ENCODE measurements at regions not wholly inside any gene's neighbourhood (a gene's known extent, or its start where the extent isn't known, plus 50 kb on each side); places are given as distances from the start of the nearest gene placed in this dataset.
"Not testable (repeated sequence)": the region's sequence is repeated elsewhere in the genome, so short reads cannot be mapped to it uniquely, and the experiment has no call there.

DNA sequence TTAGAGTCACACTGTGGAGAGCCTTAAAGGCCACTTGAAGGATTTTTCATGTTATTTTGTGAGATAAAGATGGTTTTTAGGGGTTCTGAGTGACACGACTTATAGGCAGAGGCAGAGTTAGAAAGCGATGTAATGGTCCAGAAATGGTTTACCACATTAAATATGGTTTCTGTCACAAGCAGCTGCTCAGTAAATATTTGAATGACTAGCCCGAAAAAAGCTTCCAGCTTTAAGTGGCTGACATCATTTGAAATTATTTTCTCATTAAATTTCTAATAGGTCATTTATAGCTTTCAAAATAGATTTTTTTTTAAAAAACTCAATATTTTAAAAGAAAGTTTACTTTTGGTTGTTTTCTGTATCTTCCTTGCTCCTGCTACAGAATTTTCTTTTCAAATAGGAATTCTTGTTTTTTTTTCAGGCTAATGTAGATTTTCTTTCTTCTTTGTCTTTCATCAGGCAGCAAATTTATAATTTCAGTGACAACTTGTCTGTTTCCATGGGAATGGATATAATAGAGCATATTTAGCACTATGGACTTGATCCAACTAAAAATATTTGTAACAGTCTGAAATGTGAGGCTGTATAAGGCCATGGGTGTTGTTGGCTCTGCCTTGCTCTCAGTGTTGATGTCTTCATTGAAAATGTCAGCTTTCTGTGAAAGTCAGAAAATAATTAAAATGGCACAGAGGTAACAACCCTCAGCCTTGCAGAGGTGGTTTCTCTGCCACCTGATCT is 700.0 kb downstream of the TMTC2 start:
- no peak for DNase-seq (ENCODE audit: low read depth, low spot score)

GRCh38 chr12:83378186-83378727 is 691.6 kb downstream of the TMTC2 start:
- DNase-seq (ENCODE audit: low read depth, low spot score), result no peak

GRCh38 chr12:83365317-83365716 is 678.6 kb downstream of the TMTC2 start:
- no peak for DNase-seq (ENCODE audit: low read depth, low spot score)

- DNase-seq (ENCODE audit: low read depth, low spot score), result no peak
Measured at GRCh38 chr12:83361475-83361874, 674.8 kb downstream of the TMTC2 start.

- no peak for DNase-seq (ENCODE audit: low read depth, low spot score)
Measured at GRCh38 chr12:83361071-83361470, 674.4 kb downstream of the TMTC2 start.

DNA sequence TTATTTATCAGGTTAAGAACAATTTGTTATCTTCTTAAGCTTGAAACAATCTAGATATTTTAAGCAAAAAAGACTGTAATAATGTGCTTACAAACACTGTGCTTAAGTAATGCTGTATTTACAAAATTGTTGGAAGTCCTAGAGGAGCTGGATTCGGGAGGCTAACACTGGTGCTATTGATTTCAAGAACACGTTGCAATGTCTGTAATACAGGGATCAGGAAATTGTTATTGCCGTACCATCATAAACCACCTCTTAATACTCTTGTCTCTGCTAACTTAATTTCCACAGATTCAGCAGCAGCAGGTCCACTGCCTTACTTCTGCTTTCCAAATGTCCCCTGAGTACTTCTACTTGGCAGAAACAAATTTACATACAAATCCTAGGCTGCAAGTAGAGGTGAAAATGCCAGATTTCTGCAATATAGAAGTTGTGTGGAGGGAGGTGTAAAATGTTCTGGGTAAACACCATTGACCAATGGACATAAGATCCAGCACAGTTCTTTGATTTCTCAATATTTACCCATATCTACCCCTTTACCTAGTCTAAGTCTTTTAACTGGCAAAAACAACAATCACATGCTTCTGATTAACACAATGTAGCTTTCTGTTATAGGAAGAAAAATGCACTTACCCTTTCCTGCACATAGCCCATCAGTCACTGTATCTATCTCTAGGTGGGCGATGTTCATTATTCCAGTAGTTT is 663.4 kb downstream of the TMTC2 start:
- no peak for DNase-seq (ENCODE audit: low read depth, low spot score)

DNA sequence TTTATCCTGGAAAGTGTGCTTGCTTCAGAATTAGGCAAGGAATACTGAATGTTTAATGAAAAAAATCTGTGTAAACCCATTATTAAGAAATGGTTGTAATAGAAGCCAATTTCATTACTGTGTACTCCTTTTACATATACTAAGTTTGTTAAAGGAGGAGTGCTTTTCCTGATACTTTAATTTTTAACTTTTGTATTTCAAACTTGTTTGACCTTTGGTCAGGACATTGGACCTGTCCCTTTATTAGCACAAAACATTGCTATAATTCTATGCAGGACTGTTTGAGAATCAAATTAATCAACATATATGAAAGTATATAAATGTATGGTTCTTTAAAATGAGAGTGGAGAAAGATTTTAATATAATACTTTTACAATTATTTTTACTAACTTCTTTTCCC is 659.6 kb downstream of the TMTC2 start:
- no peak for DNase-seq (ENCODE audit: low read depth, low spot score)

DNA sequence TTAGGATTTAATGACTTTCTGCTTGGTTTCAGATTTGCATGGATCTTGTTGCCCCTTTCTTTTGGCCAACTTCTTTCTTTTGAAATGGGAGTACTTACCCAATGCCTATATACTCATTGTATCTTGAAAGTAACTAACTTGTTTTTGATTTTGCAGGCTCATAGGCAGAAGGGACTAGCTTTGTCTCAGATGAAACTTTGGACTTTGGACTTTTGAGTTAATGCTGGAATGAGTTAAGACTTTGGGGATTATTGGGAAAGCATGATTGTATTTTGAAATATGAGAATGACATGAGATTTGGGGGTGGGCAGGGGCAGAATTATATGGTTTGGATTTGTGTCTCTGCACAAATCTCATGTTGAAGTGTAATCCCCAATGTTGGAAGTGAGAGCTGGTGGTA is 657.1 kb downstream of the TMTC2 start:
- no peak for DNase-seq (ENCODE audit: low read depth, low spot score)

DNA sequence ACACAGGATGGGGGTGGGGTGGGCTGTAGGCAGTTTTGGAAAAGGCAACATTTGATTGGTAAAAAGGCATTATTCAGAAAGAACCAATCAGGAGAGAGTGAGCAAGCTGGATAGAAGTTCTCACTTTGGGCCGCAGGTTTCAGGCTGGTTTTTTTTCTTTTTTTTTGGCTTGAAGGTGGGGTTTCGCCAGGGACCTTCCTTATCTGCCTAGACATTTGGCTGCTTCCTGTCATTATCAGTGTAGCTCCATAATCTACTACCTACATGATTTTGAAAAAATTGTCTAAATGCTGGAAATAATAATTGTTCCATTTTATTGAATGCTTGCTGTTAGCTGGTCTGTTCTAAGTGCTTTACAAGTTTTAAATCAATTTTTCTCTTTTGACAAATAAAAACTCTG is 649.0 kb downstream of the TMTC2 start:
- no peak for DNase-seq (ENCODE audit: low read depth, low spot score)

DNA sequence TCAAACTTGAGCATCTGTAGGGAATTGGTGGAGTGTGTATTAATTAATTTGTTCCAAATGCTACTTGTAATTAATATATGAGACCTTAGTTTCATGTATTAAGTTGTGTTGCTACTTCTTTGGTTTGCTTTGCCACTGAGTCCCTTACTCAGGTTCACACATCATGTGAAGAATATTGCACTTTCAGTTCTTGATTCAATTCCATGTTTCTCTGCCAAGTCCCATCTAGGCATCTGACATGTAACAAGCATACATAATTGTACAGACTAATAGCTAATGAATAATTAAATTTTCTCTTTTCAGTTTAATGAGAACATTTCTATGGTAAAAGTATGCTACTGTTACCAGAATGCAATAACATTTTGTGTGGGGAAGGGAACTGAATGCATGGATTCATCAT is 640.0 kb downstream of the TMTC2 start:
- DNase-seq (ENCODE audit: low read depth, low spot score), result no peak

- DNase-seq (ENCODE audit: low read depth, low spot score), result no peak
Measured at GRCh38 chr12:83323866-83324265, 637.2 kb downstream of the TMTC2 start.

DNA sequence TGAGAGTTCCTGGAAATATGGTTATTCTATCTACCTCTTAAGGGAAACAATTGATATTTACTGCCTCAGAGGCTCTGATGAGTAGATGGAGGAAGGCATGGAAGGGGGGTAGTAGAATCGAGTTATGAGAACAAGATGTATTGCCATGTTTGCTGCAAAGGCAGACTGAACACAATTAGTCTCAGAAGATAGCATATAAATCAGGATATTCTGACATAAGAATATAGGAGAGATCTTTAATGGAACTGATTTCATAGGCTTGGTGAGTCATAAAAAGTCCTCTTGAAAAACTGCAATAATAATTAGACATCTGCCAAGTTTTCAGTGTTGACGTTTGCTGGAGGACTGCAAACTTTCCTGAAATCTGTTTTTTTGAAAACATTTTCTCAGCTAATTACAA is 636.1 kb downstream of the TMTC2 start:
- DNase-seq (ENCODE audit: low read depth, low spot score), result no peak

DNA sequence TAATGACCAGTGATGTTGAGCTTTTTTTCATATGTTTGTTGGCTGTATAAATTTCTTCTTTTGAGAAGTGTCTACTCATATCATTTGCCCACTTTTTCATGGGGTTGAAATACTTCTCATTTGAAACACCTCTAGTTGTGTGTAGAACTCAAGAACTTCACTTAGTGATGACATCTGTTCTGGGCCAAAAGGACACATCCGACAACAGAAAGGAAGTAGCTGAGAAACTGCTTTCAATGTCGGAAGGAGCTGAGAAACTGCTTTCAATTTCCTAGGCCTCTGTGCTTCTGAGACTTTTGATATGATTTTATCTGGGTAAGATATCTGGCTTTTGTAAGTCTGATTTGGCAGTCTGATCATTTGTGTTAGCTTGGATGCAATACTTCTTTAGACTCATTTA is 635.3 kb downstream of the TMTC2 start:
- DNase-seq (ENCODE audit: low read depth, low spot score), result no peak

- DNase-seq (ENCODE audit: low read depth, low spot score), result no peak
Measured at GRCh38 chr12:83320350-83320749, 633.6 kb downstream of the TMTC2 start.

GRCh38 chr12:83318386-83319098 is 631.8 kb downstream of the TMTC2 start:
- no peak for DNase-seq (ENCODE audit: low read depth, low spot score)

GRCh38 chr12:83317595-83317994 is 630.9 kb downstream of the TMTC2 start:
- no peak for DNase-seq (ENCODE audit: low read depth, low spot score)

DNA sequence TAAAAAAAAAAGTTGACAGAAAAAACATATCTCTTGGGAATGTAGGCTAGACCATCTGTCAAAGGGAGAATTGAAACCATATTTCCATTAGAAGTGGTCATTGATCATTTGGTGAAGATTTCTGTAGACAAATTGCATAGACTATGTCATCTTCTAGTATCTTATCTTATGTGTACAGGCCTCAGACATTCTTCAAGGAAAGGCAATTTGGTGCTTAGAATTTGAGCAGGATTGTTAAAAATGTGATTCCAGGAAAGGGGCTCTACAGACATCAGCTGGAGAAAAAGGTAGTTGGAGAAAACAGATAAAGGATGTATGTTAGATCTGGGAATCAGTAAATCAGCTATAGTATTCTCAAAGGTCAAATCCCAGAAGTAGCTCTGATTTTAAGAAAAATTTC is 627.1 kb downstream of the TMTC2 start:
- DNase-seq (ENCODE audit: low read depth, low spot score), result no peak

GRCh38 chr12:83313322-83313721 is 626.6 kb downstream of the TMTC2 start:
- no peak for DNase-seq (ENCODE audit: low read depth, low spot score)

DNA sequence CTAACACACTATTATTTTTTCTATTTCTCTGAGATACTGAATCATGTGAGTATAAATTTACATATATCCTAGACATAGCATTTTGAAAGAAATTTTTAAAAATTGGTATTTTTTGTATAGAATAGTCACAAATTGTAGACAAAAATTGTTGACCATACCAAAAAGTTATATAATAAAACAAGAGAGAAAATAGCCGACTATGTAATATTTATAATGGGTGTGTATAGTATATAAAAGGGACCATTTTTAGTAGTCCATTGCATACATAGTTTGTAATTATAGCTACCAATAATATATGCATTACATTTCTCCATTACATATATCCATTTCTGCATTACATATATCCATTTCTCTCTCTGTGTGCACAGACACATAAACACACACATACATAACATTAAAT is 590.2 kb downstream of the TMTC2 start:
- DNase-seq (ENCODE audit: low read depth, low spot score), result no peak

DNA sequence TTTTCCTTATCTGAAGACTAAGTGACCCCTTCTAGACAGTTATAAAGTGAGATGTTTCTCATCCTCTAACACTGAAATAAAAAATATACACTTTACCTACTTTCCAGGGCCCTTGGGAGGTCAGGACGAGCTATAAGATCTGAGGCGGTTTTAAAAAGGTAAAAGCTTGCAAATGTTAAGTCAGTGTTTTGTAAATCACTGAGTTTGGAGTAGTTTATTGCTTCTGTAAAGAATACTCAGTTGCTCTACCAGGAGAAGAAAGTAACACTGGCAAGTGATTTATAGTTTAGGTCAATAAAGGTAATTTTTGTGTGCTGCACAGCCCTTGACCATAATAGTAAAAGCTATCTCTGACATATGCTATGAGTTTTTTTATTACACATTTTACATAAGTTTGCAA is 584.5 kb downstream of the TMTC2 start:
- DNase-seq (ENCODE audit: low read depth, low spot score), result no peak

DNA sequence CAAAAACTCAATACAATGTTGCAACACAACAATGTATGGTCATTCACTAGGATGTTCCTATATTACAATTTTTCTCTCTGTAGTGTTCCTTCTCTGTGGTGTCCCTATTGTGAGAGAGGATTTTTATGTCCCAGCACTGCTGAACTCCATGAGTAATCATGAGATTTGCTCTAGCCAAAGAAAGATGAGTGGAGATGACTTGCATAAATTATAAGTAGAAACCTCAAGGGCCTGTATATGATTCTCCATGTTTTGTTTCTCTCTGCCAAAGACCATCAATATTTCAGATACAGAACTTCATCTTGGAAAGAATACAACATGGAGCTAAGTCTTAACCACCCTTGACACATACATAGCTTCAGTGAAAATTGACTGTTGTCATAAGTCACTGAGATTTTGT is 579.1 kb downstream of the TMTC2 start:
- DNase-seq (ENCODE audit: low read depth, low spot score), result no peak

- DNase-seq (ENCODE audit: low read depth, low spot score), result no peak
Measured at GRCh38 chr12:83261998-83262397, 575.3 kb downstream of the TMTC2 start.

DNA sequence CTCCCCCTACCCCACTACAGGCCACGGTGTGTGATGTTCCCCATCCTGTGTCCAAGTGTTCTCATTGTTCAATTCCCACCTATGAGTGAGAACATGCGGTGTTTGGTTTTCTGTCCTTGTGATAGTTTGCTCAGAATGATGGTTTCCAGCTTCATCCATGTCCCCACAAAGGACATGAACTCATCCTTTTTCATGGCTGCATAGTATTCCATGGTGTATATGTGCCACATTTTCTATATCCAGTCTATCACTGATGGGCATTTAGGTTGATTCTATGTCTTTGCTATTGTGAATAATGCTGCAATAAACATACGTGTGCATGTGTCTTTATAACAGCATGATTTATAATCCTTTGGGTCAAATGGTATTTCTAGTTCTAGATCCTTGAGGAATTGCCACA is 573.4 kb downstream of the TMTC2 start:
- not testable (repeated sequence) for DNase-seq (ENCODE audit: low read depth, low spot score)
